DMS79 treated with DMSO at 0.1 percent for 48 hours (cell line): ENCODE measurements at regions not wholly inside any gene's neighbourhood (a gene's known extent, or its start where the extent isn't known, plus 50 kb on each side); places are given as distances from the start of the nearest gene placed in this dataset.

Experiments
- DNase-seq: peaks from one replicate; lab custom pipeline; 2025; lab: John Stamatoyannopoulos, UW

DNA sequence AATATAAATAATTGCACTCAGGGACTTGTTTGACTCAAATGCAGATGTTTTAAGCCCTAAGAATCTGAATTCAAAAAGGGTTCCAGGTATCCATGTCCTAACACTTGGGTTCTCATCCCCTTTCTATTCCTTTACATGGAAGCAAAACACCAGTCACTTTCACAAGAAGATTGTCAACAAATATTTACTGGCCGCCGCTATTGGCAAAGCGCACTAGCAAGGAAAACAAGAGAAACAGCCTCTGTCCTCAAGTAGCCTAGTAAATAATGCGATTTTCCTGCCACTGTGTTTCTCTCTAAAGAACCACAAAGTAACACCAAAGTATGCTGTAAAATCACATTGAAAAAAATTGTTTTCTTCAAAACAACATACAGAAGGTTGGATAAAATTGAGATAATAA lies 66.7 kb upstream of the EZH2 start:
- no peak for DNase-seq

DNA sequence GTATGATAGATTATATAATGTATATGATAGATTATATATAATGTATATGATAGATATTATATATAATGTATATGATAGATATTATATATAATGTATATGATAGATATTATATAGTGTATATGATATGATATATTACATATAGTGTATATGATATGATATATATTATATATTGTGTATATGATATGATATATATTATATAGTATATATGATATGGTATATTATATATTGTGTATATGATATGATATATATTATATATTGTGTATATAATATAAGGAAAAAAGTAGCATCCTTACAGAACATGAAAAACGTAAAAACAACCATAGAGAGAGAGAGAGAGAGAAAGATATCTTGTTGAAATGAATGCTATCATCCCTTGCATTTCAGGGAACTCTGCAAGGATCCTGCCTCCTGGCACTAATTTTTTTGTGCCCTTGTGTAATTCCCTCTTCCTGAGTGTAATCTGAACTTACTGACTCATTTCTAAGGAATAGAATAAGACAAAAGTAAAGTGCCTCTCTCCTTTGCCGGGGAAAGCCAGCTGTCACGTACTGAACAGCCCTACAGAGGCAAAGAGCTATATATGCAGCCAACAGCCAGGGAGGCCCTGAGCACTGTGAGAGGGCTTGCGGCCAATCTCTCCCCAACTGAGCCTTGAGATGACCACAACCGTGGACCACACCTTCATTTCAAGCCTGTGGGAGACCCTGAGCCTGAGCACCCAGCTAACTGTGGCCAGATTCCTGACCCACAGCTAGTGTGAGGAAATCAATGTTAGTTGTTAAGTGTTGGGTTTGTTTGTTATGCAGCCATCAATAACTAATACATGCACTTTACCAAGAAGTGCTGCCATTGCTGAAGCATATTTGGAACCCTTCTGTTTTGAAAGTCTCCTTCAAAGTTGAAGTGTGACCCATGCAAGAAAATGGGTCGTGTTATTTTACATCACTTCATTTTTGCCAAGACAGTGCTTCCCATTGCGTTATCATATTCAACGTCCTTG lies 61.1 kb upstream of the EZH2 start:
- no peak for DNase-seq

- DNase-seq, result peak; percentile 33
Measured at GRCh38 chr7:148941598-148942275, 57.6 kb upstream of the EZH2 start.

- peak; percentile 60 for DNase-seq
Measured at GRCh38 chr7:148940702-148941597, 56.9 kb upstream of the EZH2 start.

- DNase-seq, result no peak
Measured at GRCh38 chr7:148939128-148939755, 55.2 kb upstream of the EZH2 start.

- DNase-seq, result no peak
Measured at GRCh38 chr7:148935451-148935850, 51.4 kb upstream of the EZH2 start.
